Upper lobe of left lung (tissue), 4 donors: ENCODE measurements at regions not wholly inside any gene's neighbourhood (a gene's known extent, or its start where the extent isn't known, plus 50 kb on each side); places are given as distances from the start of the nearest gene placed in this dataset.
A peak's percentile ranks its signal among the peaks of the same experiment; 100 is the strongest.

ENCODE experiments used
- CTCF ChIP-seq, 6 experiments: fragments of 450-650 bp in 4 of 6; fragments of 200-600 bp in 2 of 6; sonication (generic) in 2 of 6; IDR thresholded peaks; one replicate each; pipeline ENCODE4 v1.5.1; 2016 to 2019; ENCODE audit warnings: antibody characterized with exemption in 6 of 6
- EP300 ChIP-seq, 4 donors: sonication (generic); formaldehyde crosslinking; IDR thresholded peaks; one replicate each; pipeline ENCODE4 v1.5.1; 2017; ENCODE audit warnings: antibody characterized with exemption in 4 of 4, control low read depth in 2 of 4
- POLR2A ChIP-seq, 4 donors: fragments of 450-650 bp; IDR thresholded peaks; one replicate each; pipeline ENCODE4 v1.5.1; 2016 to 2017; ENCODE audit warnings: antibody characterized with exemption in 4 of 4, mild to moderate bottlenecking in 2 of 4

GRCh38 chr16:62256406-62256805 is 220.2 kb upstream of the CDH8 start:
- no peak for TF ChIP-seq POLR2A (IDR thresholded peaks at IDR 0.05)
- peak in 1 of 6 experiments; percentile 9 for TF ChIP-seq CTCF (IDR thresholded peaks at IDR 0.05)
- TF ChIP-seq EP300 (IDR thresholded peaks at IDR 0.05), result no peak
